C4-2B (cell line): ENCODE measurements at regions not wholly inside any gene's neighbourhood (a gene's known extent, or its start where the extent isn't known, plus 50 kb on each side); places are given as distances from the start of the nearest gene placed in this dataset.

ENCODE experiments used
- H3K27ac ChIP-seq: fragments of 450-650 bp; 2 replicates; pipeline ENCODE4 v1.5.1; 2017
- ZFX ChIP-seq: fragments of 450-650 bp; IDR thresholded peaks from 2 replicates; pipeline ENCODE4 v1.6.1; 2017
- TF ChIP-seq, protein P1 (sequence below): fragments of 450-650 bp; conservative IDR thresholded peaks from 2 replicates; pipeline ENCODE4 v1.5.1; 2017; ENCODE audit warnings: mild to moderate bottlenecking

- TF ChIP-seq, protein P1, sequence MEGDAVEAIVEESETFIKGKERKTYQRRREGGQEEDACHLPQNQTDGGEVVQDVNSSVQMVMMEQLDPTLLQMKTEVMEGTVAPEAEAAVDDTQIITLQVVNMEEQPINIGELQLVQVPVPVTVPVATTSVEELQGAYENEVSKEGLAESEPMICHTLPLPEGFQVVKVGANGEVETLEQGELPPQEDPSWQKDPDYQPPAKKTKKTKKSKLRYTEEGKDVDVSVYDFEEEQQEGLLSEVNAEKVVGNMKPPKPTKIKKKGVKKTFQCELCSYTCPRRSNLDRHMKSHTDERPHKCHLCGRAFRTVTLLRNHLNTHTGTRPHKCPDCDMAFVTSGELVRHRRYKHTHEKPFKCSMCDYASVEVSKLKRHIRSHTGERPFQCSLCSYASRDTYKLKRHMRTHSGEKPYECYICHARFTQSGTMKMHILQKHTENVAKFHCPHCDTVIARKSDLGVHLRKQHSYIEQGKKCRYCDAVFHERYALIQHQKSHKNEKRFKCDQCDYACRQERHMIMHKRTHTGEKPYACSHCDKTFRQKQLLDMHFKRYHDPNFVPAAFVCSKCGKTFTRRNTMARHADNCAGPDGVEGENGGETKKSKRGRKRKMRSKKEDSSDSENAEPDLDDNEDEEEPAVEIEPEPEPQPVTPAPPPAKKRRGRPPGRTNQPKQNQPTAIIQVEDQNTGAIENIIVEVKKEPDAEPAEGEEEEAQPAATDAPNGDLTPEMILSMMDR: no peak
- TF ChIP-seq ZFX: no peak
- H3K27ac ChIP-seq: no peak overlapping the region
These were observed 257.9 kb downstream of the SOX9 start for GRCh38 chr17:72378414-72379390.

DNA sequence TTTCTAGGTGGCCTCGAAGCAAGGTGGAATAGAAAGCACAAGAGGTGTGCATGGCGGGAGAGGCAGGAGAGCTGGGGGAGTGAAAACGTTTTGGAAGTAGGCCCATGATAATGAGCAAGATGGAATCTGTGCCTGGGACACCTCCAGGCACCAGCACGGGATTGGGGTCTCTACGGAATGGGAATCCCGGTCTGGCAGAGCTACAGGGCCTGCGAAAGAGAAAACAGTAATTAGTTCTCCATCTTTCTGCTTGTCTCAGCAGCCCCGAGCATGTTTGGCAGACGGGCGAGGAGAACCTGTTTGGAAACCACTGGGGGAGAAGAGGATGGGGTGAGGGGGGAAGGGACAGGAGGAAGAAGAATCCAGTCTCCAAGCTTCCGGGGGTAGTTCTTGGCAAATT lies 258.7 kb downstream of the SOX9 start:
- TF ChIP-seq, protein P1: no peak
- no peak for TF ChIP-seq ZFX
- no peak overlapping the region for H3K27ac ChIP-seq

- H3K27ac ChIP-seq: no peak overlapping the region
These were observed 259.3 kb downstream of the SOX9 start for GRCh38 chr17:72380120-72380519.

DNA sequence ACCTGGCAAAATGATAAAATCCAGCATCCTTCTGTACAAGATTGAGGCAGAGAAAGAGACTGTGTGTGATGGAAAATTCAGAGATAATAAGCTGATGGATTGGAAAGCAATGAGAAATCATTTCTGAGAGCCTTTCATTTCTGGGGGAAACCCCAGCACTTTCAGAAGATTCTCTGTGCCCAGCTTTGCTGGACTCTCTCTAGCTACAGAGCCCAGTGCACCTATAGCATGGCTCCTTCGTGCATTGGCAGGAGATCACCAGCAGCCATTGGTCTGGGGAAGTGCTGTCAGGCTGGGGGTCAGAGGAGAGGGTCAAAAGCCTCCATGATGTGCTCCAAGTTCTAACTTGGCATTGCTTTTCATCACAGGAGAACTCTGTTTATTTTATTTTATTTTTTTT lies 259.9 kb downstream of the SOX9 start:
- H3K27ac ChIP-seq: no peak overlapping the region
- TF ChIP-seq ZFX: no peak
- TF ChIP-seq, protein P1: no peak

More at GRCh38 chr17:72380120-72380519, 259.3 kb downstream of the SOX9 start:
- TF ChIP-seq, protein P1: no peak
- TF ChIP-seq ZFX: no peak

DNA sequence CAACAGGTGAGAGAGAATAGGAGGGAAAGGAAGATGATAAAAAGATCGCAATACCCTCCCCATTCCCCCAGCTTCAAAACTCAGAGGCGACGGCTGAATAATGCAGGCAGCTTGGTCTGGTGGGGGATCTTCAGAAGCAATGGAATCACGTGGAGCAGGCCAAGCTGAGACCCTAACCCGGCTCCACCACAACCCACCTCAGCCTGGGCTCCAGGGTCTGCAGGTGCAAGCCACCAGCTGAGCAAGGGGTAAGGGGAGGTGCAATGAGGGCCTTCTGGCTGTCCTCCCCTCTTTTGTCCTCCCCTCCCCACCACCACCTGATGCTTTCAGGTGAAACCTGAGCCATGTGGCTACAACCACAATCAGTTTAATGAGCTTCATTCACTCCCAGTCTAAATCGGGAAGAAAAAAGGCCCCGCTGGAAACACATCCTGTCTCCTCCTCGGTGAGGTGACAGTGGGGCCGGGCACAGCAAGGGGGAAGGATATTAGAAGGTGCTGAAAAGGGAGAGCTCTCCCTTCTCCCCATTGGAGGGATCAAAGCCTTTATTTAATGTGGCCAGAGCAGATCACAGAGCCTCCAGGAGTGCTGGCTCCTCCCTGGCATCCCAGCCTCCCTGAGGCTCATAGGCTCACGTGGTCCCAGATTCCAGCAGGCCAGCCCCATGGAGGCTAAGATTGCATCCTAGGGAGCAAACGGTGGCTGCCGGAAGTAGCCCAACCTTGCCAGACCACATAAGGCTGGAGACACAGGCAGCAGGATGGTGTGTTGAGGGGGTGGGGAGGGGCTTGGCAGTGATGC lies 261.0 kb downstream of the SOX9 start:
- TF ChIP-seq, protein P1: no peak
- TF ChIP-seq ZFX: no peak
- no peak overlapping the region for H3K27ac ChIP-seq

DNA sequence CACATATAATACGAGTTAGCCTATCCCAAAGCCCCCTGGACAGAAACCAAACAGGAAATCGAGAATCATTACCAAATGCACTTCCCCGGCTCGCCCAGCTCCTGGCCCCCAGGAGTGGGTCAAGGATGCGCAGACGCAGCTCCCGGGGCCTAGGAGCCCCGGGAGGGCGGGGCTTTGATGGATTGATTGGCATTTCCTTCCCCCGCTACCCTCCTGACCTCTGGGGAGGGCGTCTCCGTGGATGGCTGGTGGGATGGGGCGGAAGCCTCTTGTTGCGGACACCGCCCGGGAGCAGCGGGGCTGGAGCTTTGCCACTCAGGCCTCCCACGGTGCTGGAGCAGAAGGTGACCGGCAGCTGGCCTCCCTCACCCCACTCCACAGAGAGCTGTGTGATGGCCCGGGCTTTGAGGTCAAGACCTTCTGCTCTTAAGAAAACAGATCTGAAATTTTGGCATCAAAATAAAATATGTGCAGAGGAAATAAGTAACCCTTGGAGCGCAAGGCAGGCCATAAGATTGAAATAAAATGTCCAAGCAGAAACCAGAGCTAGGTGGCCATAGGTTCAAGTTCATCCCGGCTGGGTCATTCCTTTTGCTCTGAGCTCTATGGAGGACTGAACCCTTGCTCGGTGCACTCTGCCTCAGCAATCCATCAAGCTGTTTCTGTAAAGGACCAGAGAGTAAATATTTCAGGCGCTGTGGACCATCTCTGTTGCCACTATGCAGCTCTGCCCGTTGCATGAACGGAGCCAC lies 262.3 kb downstream of the SOX9 start:
- TF ChIP-seq, protein P1: no peak
- TF ChIP-seq ZFX: no peak

More for the DNA sequence above, 262.3 kb downstream of the SOX9 start:
- H3K27ac ChIP-seq: no peak overlapping the region
